NCI-H510A (cell line): ENCODE measurements at regions not wholly inside any gene's neighbourhood (a gene's known extent, or its start where the extent isn't known, plus 50 kb on each side); places are given as distances from the start of the nearest gene placed in this dataset.
"Not testable (repeated sequence)": the region's sequence is repeated elsewhere in the genome, so short reads cannot be mapped to it uniquely, and the experiment has no call there.

Experiments used
- DNase-seq: peaks from one replicate; lab custom pipeline; 2025; lab: John Stamatoyannopoulos, UW

DNA sequence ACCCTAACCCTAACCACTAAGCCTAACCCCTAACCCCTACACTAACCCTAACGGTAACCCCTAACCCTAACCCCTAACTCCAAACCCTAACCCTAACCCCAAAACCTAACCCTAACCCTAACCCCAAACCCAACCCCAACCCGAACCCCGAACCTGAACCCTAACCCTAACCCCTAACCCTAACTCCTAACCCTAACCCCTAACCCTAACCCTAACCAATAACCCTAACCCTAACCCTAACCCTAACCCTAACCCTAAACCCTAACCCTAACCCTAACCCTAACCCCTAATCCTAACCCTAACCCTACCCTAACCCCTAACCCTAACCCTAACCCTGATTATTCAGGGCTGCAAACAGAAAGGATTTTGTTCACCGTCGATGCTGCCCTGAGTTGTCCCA is 144.6 kb upstream of the DUSP22 start:
- DNase-seq = not testable (repeated sequence)

DNA sequence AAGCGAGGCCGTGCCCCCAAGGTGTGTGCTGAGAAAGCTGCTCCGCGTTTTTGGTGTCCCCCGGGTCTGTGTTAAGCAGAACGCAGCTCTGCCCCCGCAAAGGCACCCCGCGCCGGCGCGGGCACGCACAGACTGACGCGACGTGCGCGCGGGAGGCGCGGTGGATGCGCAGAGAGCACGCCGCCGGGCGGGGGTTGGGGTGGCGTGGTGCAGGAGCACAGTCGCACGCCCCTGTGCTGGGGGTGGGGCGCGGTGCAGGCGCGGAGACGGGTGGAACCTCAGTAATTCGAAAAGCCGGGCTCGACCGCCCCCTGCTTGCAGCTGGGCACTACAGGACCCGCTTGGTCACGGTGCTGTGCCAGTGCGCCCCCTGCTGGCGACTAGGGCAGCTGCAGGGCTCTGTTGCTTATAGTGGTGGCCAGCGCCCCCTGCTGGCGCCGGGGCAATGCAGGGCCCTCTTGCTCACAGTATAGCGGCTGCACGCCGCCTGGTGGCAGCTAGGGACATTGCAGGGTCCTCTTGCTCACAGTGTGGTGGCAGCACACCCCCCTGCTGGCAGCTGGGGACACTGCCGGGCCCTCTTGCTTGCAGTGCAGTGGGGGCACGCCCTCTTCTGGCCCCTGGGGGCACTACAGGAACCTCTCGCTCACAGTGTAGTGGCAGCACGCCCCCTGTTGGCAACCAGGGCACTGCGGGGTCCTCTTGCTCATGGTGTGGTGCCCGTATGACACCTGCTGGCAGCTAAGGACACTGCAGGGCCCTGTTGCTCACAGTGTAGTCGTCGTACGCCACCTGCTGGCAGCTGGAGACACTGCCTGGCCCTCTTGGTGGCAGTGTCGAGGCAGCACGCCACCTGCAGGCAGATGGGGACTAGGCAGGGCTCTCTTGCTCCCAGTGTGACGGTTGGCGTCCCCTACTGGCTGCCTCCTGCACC is 144.0 kb upstream of the DUSP22 start:
- DNase-seq = not testable (repeated sequence)

DNA sequence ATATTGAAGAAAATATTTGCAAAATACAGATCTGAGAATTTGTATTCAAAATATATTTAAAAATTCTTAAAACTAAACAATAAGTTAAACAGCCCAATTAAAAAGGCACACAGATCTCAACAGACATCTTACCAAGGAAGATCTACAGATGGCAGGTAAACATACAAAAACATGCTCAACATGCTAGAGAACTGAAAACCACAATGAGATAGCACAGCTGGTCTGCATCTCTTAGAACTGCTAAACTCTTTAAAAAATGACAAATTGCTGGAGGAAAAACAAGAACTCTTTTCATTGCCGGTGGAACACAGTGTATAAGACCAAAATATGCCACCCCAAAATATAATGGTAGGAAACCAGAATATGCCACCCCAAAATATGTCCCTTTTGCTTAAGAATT is 142.1 kb upstream of the DUSP22 start:
- not testable (repeated sequence) for DNase-seq

DNA sequence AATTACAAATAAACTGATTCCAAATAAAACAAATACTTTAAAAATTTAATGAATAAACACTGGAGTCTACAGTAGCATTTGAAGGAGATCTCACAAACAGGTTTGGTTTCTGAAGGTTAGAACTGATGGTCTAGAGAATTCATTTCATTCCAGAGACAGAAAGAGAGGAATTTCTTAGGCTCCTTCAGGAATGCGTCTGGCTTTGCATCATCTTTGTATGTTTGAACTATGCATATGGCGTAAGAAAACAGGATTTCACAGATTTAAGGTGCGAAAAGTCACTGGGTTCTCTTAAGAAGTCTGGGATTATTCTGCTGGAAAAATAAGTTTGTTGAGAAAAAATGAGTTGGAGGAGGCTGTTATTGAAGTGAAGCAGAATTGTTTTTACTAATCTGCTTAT is 139.9 kb upstream of the DUSP22 start:
- DNase-seq = not testable (repeated sequence)

GRCh38 chr6:153026-153425 is 139.3 kb upstream of the DUSP22 start:
- DNase-seq = not testable (repeated sequence)

- DNase-seq = not testable (repeated sequence)
Observed at GRCh38 chr6:153867-154266, 138.4 kb upstream of the DUSP22 start.

- DNase-seq = not testable (repeated sequence)
Observed at GRCh38 chr6:154321-155092, 137.8 kb upstream of the DUSP22 start.

DNA sequence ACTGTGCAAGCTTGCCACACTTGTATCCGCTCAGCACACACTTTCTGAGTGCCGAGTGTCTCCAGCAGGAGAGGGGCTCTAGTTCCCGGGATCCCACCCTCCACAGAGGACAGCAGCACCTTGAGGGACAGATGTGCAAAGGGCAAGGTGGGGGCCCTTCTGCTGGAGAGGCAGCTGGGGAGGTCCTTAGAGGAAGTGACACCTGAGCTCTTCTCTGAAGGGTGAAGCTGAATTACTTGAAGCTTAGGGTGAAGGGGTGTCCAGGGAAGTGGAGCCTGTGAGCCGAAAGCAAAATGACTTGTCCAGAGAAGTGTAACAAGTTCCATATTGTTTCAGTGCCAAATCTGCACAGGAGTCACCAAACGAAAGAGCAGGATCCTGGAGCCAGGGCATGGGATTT is 136.3 kb upstream of the DUSP22 start:
- no peak for DNase-seq

GRCh38 chr6:156441-157140 is 135.7 kb upstream of the DUSP22 start:
- not testable (repeated sequence) for DNase-seq

GRCh38 chr6:157176-157575 is 135.1 kb upstream of the DUSP22 start:
- DNase-seq = not testable (repeated sequence)

- not testable (repeated sequence) for DNase-seq
Observed at GRCh38 chr6:161657-162056, 130.6 kb upstream of the DUSP22 start.

DNA sequence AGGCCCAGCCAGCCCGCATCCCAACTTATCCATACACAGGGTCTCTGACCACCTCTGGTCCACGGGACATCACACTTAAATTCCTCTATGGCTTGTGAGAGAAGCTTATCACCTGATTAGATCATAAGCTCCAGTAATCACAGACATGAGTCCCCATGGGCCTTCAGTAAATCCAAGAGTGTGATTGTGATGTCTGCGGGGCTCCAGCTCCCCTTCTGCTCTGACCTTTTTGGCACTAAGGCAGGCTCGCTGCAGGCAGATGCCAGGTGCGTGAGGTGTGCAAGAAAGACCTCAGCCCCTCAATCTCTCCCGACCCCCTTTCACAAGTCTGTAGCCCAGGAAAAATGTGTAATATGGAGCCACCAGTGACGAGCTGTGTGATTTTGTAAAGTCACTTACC is 127.6 kb upstream of the DUSP22 start:
- no peak for DNase-seq

- DNase-seq = no peak
Observed at GRCh38 chr6:165263-165662, 127.0 kb upstream of the DUSP22 start.

DNA sequence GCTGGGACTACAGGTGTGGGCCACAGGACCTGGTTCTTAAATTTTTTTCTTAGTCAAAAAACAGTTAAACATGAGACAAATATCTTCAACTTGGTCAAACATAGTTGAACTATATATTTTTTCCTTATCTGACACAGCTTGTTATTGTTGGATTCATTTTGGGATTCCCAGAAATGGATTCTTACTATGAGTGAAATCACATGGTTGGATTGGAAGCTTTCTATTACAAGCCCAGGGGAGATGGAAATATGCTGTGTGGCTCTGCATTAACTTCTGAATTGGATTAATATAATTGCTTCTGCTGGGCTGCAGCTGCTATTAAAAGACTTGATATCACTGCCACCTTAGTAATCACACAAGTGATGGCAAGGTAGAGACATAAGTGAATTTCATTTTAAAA is 126.4 kb upstream of the DUSP22 start:
- no peak for DNase-seq

DNA sequence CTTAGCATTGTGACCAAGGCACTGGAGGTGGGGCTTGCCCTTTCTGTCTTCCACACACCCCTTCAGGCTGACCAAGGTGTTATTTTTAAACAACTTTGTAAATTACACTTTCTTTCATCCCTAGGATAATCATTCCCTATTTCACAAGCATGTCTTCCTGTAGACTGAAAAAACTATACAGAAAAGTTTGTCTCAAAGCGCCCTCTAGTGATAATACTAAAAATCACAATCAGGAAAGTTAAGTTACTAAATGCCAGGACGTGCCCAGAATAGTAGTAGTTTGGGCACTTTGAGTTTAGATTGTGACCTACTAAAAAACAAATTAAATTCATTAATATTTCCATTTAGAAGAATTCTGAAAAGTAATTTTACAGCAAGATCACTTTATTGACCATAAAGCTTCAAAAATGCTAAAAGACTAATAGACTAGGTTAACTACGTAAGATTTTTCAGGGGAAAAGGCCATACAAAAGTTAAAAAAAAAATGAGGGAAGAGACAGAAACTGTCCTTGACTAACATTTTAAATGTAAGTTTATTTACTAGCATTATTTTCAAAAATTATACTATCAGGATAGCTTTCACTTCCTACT is 123.3 kb upstream of the DUSP22 start:
- DNase-seq = no peak

DNA sequence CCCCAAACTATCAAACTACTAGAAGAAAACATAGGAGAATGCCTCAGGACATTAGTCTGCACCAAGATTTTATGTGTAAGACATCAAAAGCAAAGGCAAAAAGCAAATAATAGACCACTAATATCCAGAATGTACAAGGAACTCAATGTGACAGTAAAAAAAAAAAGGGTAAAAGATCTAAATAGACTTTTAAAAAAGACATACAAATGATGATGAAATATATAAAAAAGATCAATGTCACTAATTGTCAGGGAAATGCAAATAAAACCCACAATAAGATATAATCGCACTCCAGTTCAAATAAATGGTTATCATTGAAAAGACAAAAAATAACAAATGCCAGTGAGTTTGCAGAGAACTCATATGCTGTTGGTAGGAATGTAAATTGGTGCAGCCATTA is 118.3 kb upstream of the DUSP22 start:
- DNase-seq = no peak

GRCh38 chr6:175680-176079 is 116.6 kb upstream of the DUSP22 start:
- no peak for DNase-seq

GRCh38 chr6:176766-177165 is 115.5 kb upstream of the DUSP22 start:
- no peak for DNase-seq

- DNase-seq = no peak
Observed at GRCh38 chr6:178119-178518, 114.2 kb upstream of the DUSP22 start.

GRCh38 chr6:178929-179328 is 113.4 kb upstream of the DUSP22 start:
- not testable (repeated sequence) for DNase-seq

DNA sequence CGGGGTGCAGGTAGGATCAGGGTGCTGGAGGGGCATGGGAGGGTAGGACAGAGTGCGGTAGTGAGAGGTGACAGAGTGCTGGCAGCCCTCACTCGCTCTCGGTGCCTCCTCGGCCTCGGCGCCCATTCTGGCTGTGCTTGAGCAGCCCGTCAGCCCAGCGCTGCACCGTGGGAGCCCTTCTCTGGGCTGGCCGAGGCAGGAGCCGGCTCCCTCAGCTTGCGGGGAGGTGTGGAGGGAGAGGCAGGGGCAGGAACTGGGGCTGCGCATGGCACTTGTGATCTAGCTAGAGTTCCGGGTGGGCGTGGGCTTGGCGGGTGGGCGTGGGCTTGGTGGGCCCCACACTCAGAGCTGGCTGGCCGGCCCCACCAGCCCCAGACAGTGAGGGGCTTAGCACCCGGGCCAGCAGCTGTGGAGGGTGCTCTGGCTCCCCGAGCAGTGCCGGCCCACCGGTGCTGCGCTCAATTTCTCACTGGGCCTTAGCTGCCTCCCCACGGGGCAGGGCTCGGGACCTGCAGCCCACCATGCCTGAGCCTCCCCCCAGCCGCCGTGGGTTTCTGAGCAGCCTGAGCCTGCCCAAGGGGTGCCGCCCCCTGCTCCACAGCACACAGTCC is 112.8 kb upstream of the DUSP22 start:
- DNase-seq = no peak
